ENCODE measurements at regions not wholly inside any gene's neighbourhood (a gene's known extent, or its start where the extent isn't known, plus 50 kb on each side); places are given as distances from the start of the nearest gene placed in this dataset.

GRCh38 chr17:54452666-54453348, 447.8 kb upstream of the TOM1L1 start:
- TF ChIP-seq CTCF (conservative IDR thresholded peaks at IDR 0.05; ENCODE audit: low read depth, low read length) (no peak), EZH2 (IDR thresholded peaks at IDR 0.05; ENCODE audit: low read length, unreplicated experiment) (no peak)
